NOMO-1 treated with DMSO at 0.1 percent for 48 hours (cell line): ENCODE measurements at regions not wholly inside any gene's neighbourhood (a gene's known extent, or its start where the extent isn't known, plus 50 kb on each side); places are given as distances from the start of the nearest gene placed in this dataset.
A peak's percentile ranks its signal among the peaks of the same experiment; 100 is the strongest.

Source experiments
- DNase-seq: peaks from one replicate; lab custom pipeline; 2025; ENCODE audit not compliant: unreplicated experiment; lab: John Stamatoyannopoulos, UW

- no peak for DNase-seq
These were observed 51.8 kb upstream of the PNRC1 start for GRCh38 chr6:89028774-89029173.

- peak; percentile 61 for DNase-seq
These were observed 52.8 kb upstream of the PNRC1 start for GRCh38 chr6:89027756-89028155.

GRCh38 chr6:89026151-89026550 lies 54.4 kb upstream of the PNRC1 start:
- no peak for DNase-seq

DNA sequence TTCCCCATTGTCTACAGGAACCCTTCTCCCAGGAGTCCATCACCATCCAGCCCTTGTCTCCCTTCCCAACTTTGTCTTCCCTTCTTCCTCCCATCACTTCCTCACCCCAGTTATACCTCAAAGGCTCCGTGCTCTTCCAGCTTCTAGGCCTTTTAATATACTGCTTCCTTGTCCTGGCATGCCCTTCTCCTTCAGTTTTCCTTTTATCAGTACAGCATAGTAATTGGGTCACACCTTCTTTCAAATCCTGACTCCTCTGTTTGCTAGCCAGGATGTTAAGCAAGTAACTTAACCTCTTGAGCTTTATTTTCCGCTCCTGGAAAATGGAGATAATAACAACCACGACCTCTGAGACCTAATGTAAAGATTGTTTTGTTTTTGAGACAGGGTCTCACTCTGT lies 54.9 kb upstream of the PNRC1 start:
- DNase-seq = no peak

DNA sequence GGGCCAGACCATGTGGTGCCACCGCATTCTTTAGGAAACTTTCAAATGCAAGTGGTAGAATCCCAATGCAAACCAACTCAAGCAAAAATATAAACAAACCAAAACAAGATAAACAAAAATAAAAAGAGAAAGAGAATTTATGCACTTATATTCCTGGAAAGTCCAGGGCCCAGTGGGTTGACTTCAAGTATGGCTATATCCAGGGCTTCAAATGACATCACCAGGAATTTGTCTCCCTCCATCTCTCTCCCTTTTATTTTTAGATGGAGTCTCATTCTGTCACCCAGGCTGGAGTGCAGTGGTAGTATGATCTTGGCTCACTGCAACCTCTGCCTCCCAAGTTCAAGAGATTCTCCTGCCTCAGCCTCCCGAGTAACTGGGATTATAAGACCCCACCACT lies 56.1 kb upstream of the PNRC1 start:
- DNase-seq = no peak

GRCh38 chr6:89023591-89024441 lies 56.7 kb upstream of the PNRC1 start:
- peak; percentile 58 for DNase-seq

DNA sequence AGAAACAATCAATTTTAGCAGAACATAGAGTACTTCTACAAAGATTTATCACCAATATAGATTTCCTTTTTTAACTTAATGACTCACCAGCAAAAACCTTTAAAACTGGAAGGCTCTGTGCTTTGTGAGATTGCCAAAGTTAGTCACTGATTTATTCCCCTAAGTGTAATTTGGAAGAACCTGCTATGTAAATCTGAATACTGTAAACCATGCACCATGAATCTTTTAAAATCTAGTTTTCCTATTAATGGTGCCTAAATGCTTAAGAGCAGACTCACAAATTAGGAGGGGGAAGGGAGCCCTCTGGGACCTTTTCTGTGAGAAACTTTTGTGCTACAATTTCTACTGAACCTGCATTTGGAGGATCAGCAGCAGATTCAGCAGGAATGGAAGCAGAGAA lies 57.8 kb upstream of the PNRC1 start:
- DNase-seq = peak; percentile 42

- no peak for DNase-seq
These were observed 58.2 kb upstream of the RNGTT start for GRCh38 chr6:89021629-89022028.

- DNase-seq = no peak
These were observed 52.6 kb upstream of the RNGTT start for GRCh38 chr6:89015971-89016370.

- DNase-seq = no peak
These were observed 50.0 kb upstream of the RNGTT start for GRCh38 chr6:89013438-89013837.
